ENCODE measurements at regions not wholly inside any gene's neighbourhood (a gene's known extent, or its start where the extent isn't known, plus 50 kb on each side); places are given as distances from the start of the nearest gene placed in this dataset.

- no peak overlapping the region for H3K4me2 ChIP-seq (ENCODE audit: low read depth, low read length)
- no peaks in the 10 kb centered on the region for H4K20me1 ChIP-seq (ENCODE audit: insufficient read depth, low read length)
- H3K14ac ChIP-seq (replicated peaks; ENCODE audit: low read depth, low read length), result no peak overlapping the region
- H2BK120ac ChIP-seq (ENCODE audit: low read depth, low read length), result no peak overlapping the region
- no peak overlapping the region for H2BK15ac ChIP-seq (ENCODE audit: low read depth, low read length)
- H3K4me3 ChIP-seq (ENCODE audit: insufficient read depth, low read depth, low read length), result no peak overlapping the region
- H2BK20ac ChIP-seq (ENCODE audit: low read depth, low read length), result no peak overlapping the region
- no peak overlapping the region for H2AFZ ChIP-seq (replicated peaks; ENCODE audit: low read length, poor library complexity)
- no peak overlapping the region for H3K4ac ChIP-seq (ENCODE audit: low read depth, low read length)
- POLR2A ChIA-PET (ENCODE audit: unreplicated experiment), result no interaction called here
- no peaks in the 10 kb centered on the region for H3K79me1 ChIP-seq (ENCODE audit: low read depth in 1 of 2, low read length in 2 of 2)
- H4K8ac ChIP-seq (ENCODE audit: low read depth in 2 of 2, low read length in 2 of 2), result no peak overlapping the region
- H2AK9ac ChIP-seq (replicated peaks; ENCODE audit: low read depth, low read length, poor library complexity), result no peak overlapping the region
- no peak overlapping the region for H3K27ac ChIP-seq (ENCODE audit: insufficient read depth, low read length)
- H3K56ac ChIP-seq (ENCODE audit: extremely low read depth, insufficient read depth, low read length), result no peak overlapping the region
- no peaks in the 10 kb centered on the region for H3K27me3 ChIP-seq (ENCODE audit: control insufficient read depth, insufficient read depth, low read length)
- WGBS, 2 experiments (ENCODE audit: extremely low coverage in 2 of 2, insufficient read length in 1 of 2), result no CpG with 5 or more reads among the region's 2 CpGs
- dilution Hi-C loops (cut with HindIII; ENCODE audit: low sequenced_read_pairs, unreplicated experiment) (no loop called here), intact Hi-C loops (cut with micrococcal nuclease) (no loop called here), in situ Hi-C loops (cut with MboI; ENCODE audit: low sequenced_read_pairs) (no loop called here)
- CTCF ChIA-PET, result no interaction called here
- no peak overlapping the region for H4K5ac ChIP-seq (ENCODE audit: low read depth, low read length)
- H3K23ac ChIP-seq (ENCODE audit: low read depth, low read length), result no peak overlapping the region
- DNase-seq, result no peak
- no peak overlapping the region for H4K91ac ChIP-seq (ENCODE audit: insufficient read depth, low read depth, low read length)
- H3K9ac ChIP-seq (ENCODE audit: low read depth, low read length), result no peak overlapping the region
- H3K9me1 ChIP-seq (ENCODE audit: insufficient read depth, low read length), result no peaks in the 10 kb centered on the region
- no peak overlapping the region for H2AK5ac ChIP-seq (ENCODE audit: low read depth, low read length)
- H2BK5ac ChIP-seq (ENCODE audit: low read depth, low read length, poor library complexity, severe bottlenecking), result no peak overlapping the region
- no peaks in the 10 kb centered on the region for H3K36me3 ChIP-seq (ENCODE audit: control insufficient read depth, insufficient read depth, low read length)
- ATAC-seq (ENCODE audit: low read depth), result no peak
- no peaks in the 10 kb centered on the region for H3K9me3 ChIP-seq (ENCODE audit: control insufficient read depth, insufficient read depth, low read length)
- TF ChIP-seq POLR2A (IDR thresholded peaks at IDR 0.05; ENCODE audit: low read depth, low read length), result no peak
- TF ChIP-seq CTCF (conservative IDR thresholded peaks at IDR 0.05; ENCODE audit: low read depth, low read length), result no peak
- TF ChIP-seq MXI1 (IDR thresholded peaks at IDR 0.05; ENCODE audit: borderline replicate concordance, low read depth, low read length), result no peak
- TF ChIP-seq MAZ (IDR thresholded peaks at IDR 0.05; ENCODE audit: borderline replicate concordance, low read depth, low read length), result no peak
- TF ChIP-seq ELK1 (IDR thresholded peaks at IDR 0.05; ENCODE audit: borderline replicate concordance, low read depth, low read length), result no peak
- TF ChIP-seq RCOR1 (IDR thresholded peaks at IDR 0.05; ENCODE audit: insufficient replicate concordance, low read length), result no peak
- no peak for TF ChIP-seq MAFK (IDR thresholded peaks at IDR 0.05; ENCODE audit: low read depth, low read length)
- no peak for TF ChIP-seq RFX5 (IDR thresholded peaks at IDR 0.05; ENCODE audit: low read depth, low read length)
- no peak for TF ChIP-seq SMC3 (IDR thresholded peaks at IDR 0.05; ENCODE audit: low read depth, low read length)
- no peak for TF ChIP-seq RAD21 (IDR thresholded peaks at IDR 0.05; ENCODE audit: low read length)
- no peak for TF ChIP-seq USF2 (IDR thresholded peaks at IDR 0.05; ENCODE audit: low read depth, low read length)
- no peak for TF ChIP-seq NFE2L2 (IDR thresholded peaks at IDR 0.05; ENCODE audit: low read depth, low read length)
- TF ChIP-seq CEBPB (IDR thresholded peaks at IDR 0.05; ENCODE audit: low read depth, low read length), result no peak
- no peak for TF ChIP-seq BHLHE40 (IDR thresholded peaks at IDR 0.05; ENCODE audit: low read depth, low read length)
- no peak for TF ChIP-seq FOS (IDR thresholded peaks at IDR 0.05; ENCODE audit: low read depth, low read length)
- no peak for TF ChIP-seq CHD1 (IDR thresholded peaks at IDR 0.05; ENCODE audit: low read depth, low read length)
- no peaks in the 10 kb centered on the region for H3K4me1 ChIP-seq (ENCODE audit: control insufficient read depth, insufficient read depth, low read length)
- BruUV-seq (replicated peaks), result no TSS peak
- H3K18ac ChIP-seq (ENCODE audit: low read depth, low read length), result no peak overlapping the region
These were observed 155.8 kb downstream of the SH2D1A start for GRCh38 chrX:124502166-124502565.
